SH-SY5Y (cell line): ENCODE measurements at regions not wholly inside any gene's neighbourhood (a gene's known extent, or its start where the extent isn't known, plus 50 kb on each side); places are given as distances from the start of the nearest gene placed in this dataset.

Experiments
- GATA2 ChIP-seq: IDR thresholded peaks from 2 replicates; pipeline ENCODE4 v1.6.1; 2011; ENCODE audit warnings: mild to moderate bottlenecking, low read depth, low read length
- GATA3 ChIP-seq: IDR thresholded peaks from 2 replicates; pipeline ENCODE4 v1.6.1; 2011; ENCODE audit warnings: low read depth, mild to moderate bottlenecking, low read length, moderate library complexity

GRCh38 chr1:219387211-219387610 is 213.5 kb downstream of the LYPLAL1 start:
- TF ChIP-seq GATA2 = no peak
- TF ChIP-seq GATA3 = no peak

- TF ChIP-seq GATA3 = no peak
These were observed 212.2 kb downstream of the LYPLAL1 start for GRCh38 chr1:219385787-219386427.

GRCh38 chr1:219383281-219383680 is 209.6 kb downstream of the LYPLAL1 start:
- TF ChIP-seq GATA3 (no peak), GATA2 (no peak)

GRCh38 chr1:219381396-219381795 is 207.7 kb downstream of the LYPLAL1 start:
- TF ChIP-seq GATA3 (no peak), GATA2 (no peak)

- no peak for TF ChIP-seq GATA2
- no peak for TF ChIP-seq GATA3
These were observed 206.8 kb downstream of the LYPLAL1 start for GRCh38 chr1:219380463-219380862.

- TF ChIP-seq GATA3 (no peak), GATA2 (no peak)
These were observed 206.0 kb downstream of the LYPLAL1 start for GRCh38 chr1:219379691-219380090.

- no peak for TF ChIP-seq GATA2
- TF ChIP-seq GATA3 = no peak
These were observed 201.0 kb downstream of the LYPLAL1 start for GRCh38 chr1:219374636-219375035.

GRCh38 chr1:219374046-219374566 is 200.4 kb downstream of the LYPLAL1 start:
- TF ChIP-seq GATA2 (no peak), GATA3 (no peak)

GRCh38 chr1:219373616-219373935 is 199.9 kb downstream of the LYPLAL1 start:
- TF ChIP-seq GATA2 (no peak; the same call in 1 of the 2 replicates), GATA3 (no peak; the same call in 1 of the 2 replicates)

GRCh38 chr1:219372916-219373615 is 199.4 kb downstream of the LYPLAL1 start:
- peak; percentile 89 for TF ChIP-seq GATA2
- TF ChIP-seq GATA3 = peak; percentile 96

- TF ChIP-seq GATA3 = no peak
- no peak for TF ChIP-seq GATA2
These were observed 197.8 kb downstream of the LYPLAL1 start for GRCh38 chr1:219371471-219371870.

- no peak for TF ChIP-seq GATA3
These were observed 193.8 kb downstream of the LYPLAL1 start for GRCh38 chr1:219367496-219367895.

GRCh38 chr1:219365451-219365850 is 191.8 kb downstream of the LYPLAL1 start:
- TF ChIP-seq GATA2 (no peak), GATA3 (no peak)

- no peak for TF ChIP-seq GATA3
- no peak for TF ChIP-seq GATA2
These were observed 189.0 kb downstream of the LYPLAL1 start for GRCh38 chr1:219362702-219363101.

- TF ChIP-seq GATA2 (no peak), GATA3 (no peak)
These were observed 185.4 kb downstream of the LYPLAL1 start for GRCh38 chr1:219359126-219359525.
